Medulla oblongata (tissue), 1 donor: ENCODE measurements at regions not wholly inside any gene's neighbourhood (a gene's known extent, or its start where the extent isn't known, plus 50 kb on each side); places are given as distances from the start of the nearest gene placed in this dataset.
A peak's percentile ranks its signal among the peaks of the same experiment; 100 is the strongest.

Source experiments
- DNase-seq: peaks from one replicate; pipeline ENCODE4 v3.0.0-alpha.2; 2015; ENCODE audit errors: extremely low spot score

DNA sequence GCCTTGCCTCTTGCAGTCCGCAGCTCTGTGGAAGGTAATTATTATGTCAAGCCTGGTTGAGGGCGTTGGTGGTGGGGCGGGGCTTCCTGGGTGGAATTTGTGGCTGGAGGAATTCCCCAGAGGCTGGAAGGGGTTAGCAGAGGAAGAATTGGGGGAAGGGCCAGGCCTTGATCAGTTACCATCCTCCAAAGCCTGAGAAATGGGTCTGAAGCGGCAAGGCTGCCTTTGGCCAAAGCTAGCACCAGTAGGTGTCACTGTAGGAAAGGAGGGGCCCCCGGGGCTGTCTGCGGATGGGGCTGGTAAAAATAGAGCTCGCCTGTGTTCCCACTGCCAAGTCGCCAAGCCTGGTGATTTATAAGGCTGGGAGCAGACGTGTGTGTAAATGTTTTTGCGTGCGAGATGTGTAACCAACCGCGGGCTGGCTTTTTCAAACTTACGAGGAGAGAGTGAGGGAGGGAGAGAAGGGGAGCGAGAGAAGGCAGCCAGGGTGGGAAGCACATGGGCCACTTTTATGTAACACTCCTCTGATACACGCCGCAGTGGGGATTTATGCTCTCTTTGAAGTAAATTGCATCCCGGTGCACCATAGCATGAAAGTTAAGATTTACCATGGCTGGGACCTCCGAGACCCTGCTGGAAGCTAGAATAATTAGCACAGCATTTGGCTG is 367.0 kb downstream of the BCOR start:
- peak; percentile 75 for DNase-seq

DNA sequence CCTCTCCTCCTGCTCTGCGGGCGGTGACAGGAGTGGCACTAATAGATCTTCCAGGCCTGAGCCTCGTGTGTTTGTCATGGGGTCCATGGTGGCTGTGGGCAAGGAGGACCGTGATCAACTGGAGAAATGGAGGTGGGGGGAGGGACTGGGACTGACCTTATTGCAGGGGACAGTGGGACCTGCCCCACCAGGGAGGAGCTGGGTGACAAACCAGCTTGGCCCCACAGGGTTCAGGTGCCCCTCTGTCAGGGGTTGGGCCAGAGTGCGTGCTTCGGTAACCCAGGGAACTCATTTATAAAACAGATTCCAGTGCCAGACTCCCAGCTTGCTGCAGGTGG is 366.5 kb downstream of the BCOR start:
- DNase-seq: no peak

DNA sequence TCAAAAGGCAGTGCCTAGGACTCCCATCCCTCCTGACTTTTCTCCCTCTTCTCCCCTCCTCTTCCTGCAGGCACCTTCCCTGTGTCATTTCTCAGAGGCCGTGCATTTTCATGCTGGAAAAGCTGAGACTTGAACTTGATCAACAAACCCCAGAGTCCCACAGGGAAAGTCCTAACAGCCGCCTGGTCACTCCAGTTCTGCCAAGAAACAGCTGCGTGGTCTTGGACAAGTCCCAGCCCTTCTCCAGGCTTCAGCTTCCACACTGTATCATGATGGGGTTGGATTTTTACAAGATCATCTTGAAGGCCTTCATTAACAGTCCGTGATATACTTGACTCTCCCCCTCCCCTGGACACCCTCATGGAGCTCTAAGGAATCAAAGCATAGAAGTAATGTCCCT is 366.0 kb downstream of the BCOR start:
- no peak for DNase-seq

DNA sequence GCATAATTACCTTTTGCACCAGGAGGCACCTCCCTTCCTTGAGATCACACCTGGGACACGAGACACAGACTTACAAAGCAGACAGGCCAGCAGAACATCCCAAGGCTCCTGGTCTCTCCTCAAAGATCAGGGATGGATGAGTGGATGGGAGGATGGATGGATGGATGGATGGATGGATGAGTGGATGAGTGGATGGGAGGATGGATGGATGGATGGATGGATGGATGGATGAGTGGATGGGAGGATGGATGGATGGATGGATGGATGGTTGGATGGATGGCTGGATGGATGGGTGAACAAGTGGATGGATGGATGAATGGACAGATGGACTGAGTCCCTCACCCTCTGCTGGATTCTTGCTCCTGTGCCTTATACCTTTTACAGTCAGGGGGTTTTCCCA is 364.0 kb downstream of the BCOR start:
- DNase-seq: no peak

DNA sequence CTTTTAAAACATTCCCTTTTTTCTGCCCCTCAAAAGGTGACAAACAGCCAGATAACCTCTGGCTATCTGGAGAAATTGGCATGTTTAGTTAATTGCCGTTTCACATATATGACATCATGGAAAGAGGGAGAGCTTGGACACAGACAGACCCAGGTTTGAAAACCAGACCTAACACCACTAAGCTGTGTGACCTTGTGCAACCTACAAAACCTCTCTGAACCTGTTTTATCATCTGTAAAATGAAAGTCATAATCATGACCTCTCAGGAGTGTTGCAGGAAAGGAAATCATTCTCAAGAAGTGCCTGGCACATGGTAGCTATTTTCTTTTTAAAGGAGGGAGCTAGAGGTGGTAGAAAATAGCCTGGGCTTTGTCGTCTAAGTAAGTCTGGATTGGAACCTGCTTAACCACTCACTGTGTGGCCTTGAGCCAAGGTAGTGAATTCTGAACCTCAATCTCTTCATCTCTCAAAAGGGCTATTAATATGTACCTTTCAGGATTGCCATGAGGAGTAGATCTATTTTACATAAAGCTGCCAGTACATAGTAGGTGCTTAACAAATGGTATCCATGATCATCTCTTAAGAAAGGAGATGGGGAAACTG is 363.5 kb downstream of the BCOR start:
- DNase-seq: no peak

DNA sequence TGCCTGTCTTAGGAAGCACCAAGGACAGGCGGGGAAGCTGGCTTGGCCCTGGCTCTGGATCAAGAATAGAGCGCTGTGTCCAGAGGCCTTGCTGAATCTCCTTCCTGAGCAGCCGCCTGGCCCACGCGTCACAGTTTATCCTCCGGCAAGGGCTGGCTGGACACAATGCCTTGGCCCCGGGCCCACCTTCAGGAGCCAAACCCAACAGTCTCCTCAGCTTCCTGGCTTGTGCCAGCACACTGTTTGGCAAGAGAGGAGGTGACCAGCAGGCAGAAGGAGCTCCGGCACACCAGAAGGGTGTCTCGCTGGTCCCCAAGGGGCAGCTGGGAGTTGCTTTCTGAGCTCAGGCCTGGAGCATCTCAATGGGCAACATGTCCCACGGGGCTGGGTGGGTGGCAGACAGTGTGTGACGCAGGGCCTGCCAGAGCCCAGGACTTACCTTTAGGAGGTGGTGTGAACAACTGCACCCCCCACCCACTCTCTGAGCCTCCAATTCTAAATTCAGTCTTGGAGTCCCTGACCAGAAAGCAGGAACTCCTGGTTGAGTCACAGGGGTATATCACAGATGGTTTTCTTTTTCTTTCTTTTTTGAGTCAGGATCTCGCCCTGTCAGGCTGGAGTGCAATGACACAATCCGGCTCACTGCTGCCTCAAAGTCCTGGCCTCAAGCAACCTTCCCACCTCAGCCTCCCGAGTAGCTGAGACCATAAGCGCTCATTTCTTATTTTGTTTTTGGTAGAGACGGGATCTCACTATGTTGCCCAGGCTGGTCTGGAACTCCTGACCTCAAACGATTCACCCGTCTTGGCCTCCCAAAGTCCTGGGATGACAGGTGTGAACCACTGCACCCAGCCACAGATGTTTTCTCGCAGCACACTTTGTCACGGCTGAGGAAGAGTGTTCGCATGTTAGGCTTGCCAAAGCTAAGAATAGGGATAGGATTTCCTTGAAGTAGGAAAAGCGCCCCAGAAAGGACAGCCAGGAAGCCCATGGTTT is 361.2 kb downstream of the BCOR start:
- DNase-seq: peak; percentile 12

DNA sequence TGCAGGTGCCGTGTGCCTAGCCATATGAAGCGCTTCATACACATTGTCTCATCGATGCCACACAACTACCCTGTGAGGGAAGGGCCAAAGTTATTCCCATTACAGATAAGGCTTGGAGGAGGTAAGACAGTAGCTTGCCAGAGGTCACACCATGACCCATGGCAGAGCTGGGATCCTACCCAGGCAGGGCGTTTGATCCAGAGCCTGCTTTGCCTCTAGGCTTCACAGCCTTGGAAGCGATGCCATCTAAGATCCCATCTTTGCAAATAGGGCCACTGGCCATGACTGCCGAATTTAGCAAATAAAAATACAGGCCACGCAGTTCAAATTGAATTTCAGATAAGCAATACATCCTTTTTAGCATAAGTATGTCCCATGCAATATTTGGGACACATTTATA is 358.2 kb downstream of the BCOR start:
- DNase-seq: no peak

DNA sequence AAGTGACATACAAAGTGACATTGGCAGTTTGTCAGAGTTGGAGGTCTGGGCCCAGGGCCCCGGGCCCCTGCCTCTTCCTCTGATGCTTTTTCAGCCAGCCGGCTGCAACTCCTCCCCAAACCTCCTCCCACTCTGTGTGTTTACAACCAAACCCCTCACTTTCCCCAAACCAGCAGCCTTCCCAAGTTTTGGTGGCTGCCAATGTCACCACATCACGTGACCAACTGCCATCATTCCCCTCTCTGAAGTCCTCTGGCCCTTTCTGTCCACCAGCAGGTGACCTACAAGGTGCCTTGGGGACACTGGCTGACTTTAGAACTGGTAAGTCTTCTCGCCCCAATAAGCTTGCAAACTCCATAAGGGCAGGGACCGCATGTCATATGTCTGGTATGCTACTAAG is 357.7 kb downstream of the BCOR start:
- DNase-seq: no peak

DNA sequence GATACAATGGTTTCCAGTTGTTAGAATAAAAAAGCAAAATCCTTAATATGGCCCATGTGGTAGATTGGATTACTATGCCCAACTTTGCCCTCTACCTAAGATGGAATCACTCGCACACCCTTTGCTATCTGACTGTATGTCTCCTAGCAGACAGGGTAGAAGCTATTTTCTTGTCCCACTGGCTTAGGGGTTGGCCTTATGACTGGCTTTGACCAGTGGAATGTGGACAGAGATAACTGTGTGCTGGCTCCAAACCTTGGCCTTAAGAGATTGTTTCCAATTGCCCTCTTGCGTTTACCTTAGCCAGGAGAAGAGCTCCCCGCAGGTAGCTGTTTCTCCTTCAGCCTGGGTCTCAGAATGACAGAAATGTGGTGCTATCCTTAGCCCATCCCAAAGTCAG is 355.9 kb downstream of the BCOR start:
- DNase-seq: no peak

DNA sequence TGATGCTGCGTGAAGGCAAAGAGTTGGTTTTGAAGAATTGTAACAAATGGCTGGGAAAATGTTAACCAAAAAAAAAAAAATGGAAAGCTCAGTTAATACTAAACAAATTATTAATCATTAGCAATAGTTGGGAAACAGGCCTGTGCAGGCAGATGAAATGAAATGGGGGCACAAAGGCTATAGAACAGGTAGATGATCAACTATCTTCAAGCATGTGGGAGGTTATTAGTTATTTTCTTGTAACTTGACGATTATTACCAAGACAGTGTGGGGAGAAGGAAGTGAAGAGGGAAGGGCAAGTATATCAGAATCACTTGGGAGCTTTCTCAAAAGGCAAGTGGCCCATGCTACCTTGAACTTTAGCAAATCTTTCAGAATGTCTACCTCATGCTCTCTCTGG is 351.9 kb downstream of the BCOR start:
- DNase-seq: no peak

DNA sequence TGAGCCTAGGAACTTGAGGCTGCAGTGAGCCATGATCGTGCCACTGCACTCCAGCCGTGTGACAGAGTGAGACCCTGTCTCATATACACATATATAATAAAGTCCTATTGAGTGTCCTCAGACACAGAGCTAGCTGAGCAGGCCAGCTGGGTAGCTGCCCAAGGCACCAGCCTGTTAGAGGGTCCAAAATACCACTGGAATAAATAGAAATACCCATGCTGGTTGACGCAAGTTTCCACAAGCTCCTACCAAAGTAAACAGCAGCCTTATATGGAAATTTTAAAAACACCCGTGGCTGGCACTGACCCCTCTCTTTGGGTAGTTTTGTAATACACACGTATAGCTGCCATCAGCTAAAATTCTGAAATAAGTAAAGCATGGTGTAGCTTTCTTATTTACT is 348.6 kb downstream of the BCOR start:
- DNase-seq: no peak

DNA sequence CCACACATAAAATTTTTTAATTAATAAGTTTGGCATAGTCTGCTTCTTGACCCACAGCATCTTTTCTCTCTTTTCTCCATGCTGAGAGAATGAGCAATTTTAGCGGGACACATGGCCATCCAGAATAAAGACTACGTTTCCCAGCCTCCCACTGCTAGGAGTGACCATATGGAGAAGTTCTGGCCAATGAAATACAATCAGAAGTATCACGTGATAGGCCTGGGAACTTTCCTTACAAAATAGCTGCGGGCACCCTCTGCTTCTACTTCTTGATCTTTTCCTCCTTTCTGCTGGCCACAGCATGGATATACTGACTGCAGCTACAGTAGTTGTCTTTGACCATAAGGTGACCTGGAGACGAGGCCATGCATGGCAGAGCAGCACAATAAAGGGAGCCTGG is 348.0 kb downstream of the BCOR start:
- no peak for DNase-seq

DNA sequence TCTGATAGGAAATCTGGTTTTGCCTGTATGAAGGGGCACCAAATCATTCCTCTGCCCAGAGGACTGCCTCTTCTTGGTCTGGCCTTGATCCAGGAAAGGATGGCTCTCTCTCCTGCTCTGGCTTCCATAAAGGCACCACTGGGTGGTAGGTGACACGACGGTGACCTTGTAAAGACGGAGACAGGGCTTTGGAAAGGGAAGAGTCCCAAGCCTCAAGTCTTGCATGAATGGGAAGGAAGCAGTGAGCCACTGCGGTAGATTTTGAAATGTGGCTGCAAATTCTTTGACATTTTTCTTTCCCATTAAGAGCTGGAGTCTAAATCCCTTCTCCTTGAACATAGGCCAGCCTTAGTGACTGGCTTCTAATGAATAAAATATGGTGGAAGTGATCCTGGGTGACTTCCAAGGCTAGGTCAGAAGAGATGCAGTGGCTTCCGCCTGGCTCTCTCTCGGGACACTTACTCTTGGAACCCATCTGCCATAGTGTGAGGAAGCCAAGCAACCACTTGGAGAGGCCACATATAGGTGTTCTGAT is 347.4 kb downstream of the BCOR start:
- no peak for DNase-seq

DNA sequence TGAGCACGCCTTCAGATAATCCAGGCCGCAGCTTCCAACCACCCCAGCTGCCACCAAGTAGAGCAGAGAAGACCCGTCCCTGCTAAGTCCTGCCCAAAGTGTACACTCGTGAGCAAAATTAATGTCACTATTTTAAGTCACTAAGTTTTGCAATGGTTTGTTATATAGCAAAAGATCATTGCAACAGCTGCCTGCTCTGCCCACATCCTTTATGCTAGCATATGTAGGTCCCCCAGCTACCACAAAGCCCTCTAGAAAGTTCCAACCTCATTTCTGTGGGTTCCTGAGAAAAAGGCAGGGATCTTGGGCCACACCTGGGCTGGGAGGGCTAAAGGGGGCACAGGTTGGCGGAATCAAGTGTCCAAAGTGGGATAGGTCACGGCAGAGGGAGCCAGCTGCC is 346.9 kb downstream of the BCOR start:
- no peak for DNase-seq

DNA sequence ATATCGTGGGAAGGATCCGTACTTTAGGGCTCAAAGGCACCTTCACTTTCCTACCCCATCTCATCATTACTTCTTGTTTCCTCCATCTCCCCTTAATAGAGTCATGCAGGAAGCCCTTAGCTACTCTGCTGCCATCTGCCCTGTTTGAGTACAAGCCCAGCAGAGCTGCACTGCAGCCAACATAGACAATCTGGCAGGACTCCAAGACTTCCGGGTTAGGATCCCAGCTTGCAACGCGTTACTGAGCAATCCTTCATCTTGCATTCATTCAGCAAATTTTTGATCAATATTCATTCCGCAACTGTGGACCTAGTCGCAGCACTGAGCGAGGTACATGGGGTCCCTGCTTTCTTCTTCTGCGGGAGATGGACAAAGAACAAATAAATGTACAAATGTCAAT is 344.9 kb downstream of the BCOR start:
- peak; percentile 59 for DNase-seq

DNA sequence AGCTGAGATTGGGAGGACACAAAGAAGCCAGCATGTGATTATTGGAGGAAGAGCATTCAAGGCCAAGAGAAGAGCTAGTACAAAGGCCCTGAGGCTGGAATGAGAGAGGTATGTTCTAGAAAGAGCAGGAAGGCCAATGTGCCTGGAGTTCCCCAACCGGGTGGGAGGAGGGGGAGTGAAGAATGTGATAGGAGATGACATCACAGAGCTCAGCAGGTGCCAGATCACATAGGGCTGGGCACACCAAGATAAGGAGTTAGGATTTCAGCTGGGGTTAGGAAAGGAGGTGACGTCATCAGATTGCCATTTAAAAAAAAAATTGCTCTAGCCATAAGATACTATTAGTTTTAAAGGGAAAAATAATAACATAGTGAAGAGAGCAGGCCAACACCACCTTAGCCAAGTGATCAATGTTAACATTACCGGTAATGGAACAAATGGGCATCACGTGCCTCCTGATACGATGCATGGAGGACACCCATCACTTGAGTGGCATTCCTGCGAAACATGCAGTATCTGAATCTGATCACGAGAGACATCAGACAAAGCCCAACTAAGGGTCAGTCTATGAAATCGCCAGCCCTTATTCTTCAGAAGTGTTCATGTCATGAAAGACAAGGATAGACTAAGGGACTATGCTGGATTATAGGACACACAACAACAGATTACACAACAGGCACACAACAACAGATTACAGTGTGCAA is 344.3 kb downstream of the BCOR start:
- DNase-seq: no peak

DNA sequence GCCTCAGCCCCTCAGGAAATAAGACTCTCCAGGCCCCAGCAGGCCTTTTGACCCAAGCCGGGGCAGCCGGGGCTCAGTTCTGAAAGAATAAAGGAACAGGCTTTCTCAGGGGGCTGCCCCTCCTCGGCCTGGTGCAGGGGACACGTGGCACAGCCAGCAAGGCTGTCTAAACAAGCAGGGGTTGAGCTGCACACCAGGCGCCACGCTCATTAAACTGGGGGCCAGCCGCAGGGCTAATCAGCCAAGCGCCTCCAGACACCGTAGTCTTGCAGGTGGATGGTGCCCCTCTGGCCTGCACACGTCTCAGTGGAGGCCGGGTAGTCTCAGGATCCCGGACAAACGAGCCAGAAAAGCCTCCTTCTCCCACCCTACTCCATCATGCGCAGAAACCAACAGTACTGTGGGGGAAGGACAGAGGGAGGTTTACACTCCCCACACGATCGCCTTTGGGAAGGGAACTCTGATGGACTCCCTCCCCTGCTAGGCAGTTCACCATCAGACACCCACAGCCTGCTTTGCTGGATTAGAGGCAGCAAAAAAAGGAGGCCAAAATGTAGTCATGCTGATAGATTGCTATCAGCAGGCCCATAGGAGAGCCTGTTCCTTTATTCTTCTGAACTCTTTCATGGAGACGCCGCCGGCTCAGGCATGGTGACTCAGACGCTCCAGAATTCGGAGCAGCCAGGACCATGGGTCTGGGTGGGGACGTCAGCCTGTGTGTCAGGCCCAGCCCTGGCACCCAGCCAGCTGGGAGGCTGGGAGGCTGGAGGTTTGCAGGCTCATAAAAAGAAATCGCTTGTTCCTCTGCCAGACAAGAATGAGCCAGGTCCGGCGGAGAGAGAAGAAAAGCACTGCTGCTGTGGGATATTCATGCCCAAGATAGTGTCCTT is 342.4 kb downstream of the BCOR start:
- peak; percentile 47 for DNase-seq

DNA sequence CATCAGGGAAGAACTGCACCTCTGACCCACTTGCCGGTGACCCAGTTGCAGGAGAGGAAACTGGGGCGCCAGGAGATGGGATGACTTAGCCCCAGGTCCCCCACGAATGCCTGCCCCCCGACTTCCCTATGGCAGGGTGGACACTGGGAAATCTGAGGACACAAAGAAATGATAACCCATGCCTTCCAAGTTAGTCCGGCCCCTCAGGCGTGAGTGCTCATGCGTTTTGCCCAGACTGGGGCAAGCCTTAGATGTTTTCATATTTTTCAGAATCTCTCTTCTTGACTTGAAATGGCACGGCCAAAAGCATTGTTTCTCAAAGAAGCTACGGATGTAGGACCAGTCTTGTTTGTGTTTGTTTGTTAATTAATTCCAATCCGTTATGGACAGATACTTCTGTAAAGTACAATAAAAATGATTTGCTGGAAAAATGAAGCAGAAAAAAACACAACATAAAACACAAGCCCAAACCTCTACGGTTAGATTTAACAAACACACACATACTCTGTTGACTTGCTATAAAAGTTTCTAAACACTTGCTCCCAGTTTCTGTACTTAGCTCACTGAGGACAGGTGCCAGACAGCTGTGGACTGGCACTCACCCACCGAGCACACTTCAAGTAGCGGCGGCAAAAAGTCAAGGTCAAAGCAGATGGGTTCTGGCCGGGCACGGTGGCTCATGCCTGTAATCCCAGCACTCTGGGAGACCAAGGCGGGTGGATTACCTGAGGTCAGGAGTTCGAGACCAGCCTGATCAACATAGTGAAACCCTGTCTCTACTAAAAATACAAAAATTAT is 341.5 kb downstream of the BCOR start:
- no peak for DNase-seq

DNA sequence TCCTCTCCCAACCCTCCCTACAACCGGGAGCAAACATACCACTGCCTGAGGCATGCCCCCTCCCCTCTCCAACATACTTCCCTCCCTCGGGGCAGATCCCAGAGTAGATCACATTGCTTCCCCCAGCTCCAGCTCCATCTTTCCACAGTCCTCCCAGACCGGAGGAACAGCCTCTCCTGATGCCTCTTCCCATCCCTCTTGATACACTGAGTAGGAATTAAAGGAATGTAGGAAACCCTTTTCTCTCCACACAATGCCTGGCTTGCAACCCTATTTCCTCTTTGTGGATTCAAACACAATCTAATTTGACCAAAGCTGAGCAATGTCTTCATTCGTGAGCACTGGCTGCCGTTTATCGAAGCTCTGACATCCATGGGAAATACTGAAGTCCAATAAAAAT is 339.8 kb downstream of the BCOR start:
- DNase-seq: no peak
